ENCODE measurements at regions not wholly inside any gene's neighbourhood (a gene's known extent, or its start where the extent isn't known, plus 50 kb on each side); places are given as distances from the start of the nearest gene placed in this dataset.

- intact Hi-C loops (cut with DNase I), result no loop called here
- Histone ChIP-seq H3K36me3 (no peaks in the 10 kb centered on the region), H3K27me3 (replicated peaks; ENCODE audit: insufficient read depth) (no peaks in the 10 kb centered on the region), H3K4me1 (replicated peaks) (no peaks in the 10 kb centered on the region), H3K9me3 (no peaks in the 10 kb centered on the region), H3K27ac (no peak overlapping the region), H3K4me3 (no peak overlapping the region)
- TF ChIP-seq POLR2A (IDR thresholded peaks at IDR 0.05) (no peak), POLR2AphosphoS5 (IDR thresholded peaks at IDR 0.05) (no peak)
- TF ChIP-seq, protein P1, sequence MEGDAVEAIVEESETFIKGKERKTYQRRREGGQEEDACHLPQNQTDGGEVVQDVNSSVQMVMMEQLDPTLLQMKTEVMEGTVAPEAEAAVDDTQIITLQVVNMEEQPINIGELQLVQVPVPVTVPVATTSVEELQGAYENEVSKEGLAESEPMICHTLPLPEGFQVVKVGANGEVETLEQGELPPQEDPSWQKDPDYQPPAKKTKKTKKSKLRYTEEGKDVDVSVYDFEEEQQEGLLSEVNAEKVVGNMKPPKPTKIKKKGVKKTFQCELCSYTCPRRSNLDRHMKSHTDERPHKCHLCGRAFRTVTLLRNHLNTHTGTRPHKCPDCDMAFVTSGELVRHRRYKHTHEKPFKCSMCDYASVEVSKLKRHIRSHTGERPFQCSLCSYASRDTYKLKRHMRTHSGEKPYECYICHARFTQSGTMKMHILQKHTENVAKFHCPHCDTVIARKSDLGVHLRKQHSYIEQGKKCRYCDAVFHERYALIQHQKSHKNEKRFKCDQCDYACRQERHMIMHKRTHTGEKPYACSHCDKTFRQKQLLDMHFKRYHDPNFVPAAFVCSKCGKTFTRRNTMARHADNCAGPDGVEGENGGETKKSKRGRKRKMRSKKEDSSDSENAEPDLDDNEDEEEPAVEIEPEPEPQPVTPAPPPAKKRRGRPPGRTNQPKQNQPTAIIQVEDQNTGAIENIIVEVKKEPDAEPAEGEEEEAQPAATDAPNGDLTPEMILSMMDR (IDR thresholded peaks at IDR 0.05), result no peak
- no peak for DNase-seq (ENCODE audit: low spot score)
- 90% methylated on average over 2 of the region's 2 CpGs for WGBS
Observed at GRCh38 chr1:4915154-4915553, 260.7 kb downstream of the AJAP1 start.

DNA sequence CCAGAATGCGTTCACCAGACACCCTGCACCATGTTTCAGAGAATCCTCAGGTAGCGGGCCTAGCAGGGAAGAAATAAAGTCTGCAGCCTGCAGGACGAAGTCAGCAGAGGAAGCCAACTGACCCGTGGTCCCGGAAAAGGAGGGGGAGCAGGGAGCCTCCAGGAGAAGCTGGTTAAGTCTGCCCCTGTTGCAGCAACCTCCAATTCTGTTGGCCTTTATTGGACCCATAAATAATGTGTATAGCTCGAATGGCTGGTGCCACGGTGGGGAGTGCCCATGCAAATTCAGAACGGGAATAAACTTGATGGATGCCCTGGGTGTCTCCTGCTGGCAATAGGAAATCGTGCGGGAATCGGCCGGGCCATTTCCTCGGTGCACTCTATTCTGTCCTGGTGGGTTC is 254.1 kb downstream of the AJAP1 start:
- TF ChIP-seq POLR2AphosphoS5 (IDR thresholded peaks at IDR 0.05), result no peak
- TF ChIP-seq, protein P1 (IDR thresholded peaks at IDR 0.05), result no peak
- TF ChIP-seq POLR2A (IDR thresholded peaks at IDR 0.05), result no peak
- H3K4me3 ChIP-seq, result no peak overlapping the region
- no peaks in the 10 kb centered on the region for H3K9me3 ChIP-seq
- intact Hi-C loops (cut with DNase I), result no loop called here
- H3K27me3 ChIP-seq (replicated peaks; ENCODE audit: insufficient read depth), result no peaks in the 10 kb centered on the region
- DNase-seq (ENCODE audit: low spot score), result no peak
- no peaks in the 10 kb centered on the region for H3K36me3 ChIP-seq
- no peaks in the 10 kb centered on the region for H3K4me1 ChIP-seq (replicated peaks)
- WGBS, result 56% methylated on average over 13 of the region's 13 CpGs
- H3K27ac ChIP-seq, result no peak overlapping the region

GRCh38 chr1:4894566-4894965 is 240.2 kb downstream of the AJAP1 start:
- Histone ChIP-seq H3K4me3 (no peak overlapping the region), H3K4me1 (replicated peaks) (no peaks in the 10 kb centered on the region), H3K27ac (no peak overlapping the region), H3K27me3 (replicated peaks; ENCODE audit: insufficient read depth) (peaks cover 2% of the 10 kb centered on the region), H3K36me3 (no peaks in the 10 kb centered on the region), H3K9me3 (no peaks in the 10 kb centered on the region)
- intact Hi-C loops (cut with DNase I), result no loop called here
- no peak for DNase-seq (ENCODE audit: low spot score)
- 29% methylated on average over 4 of the region's 4 CpGs for whole genome bisulfite sequencing
- TF ChIP-seq, protein P1 (IDR thresholded peaks at IDR 0.05), result no peak
- TF ChIP-seq POLR2AphosphoS5 (IDR thresholded peaks at IDR 0.05) (no peak), POLR2A (IDR thresholded peaks at IDR 0.05) (no peak)

DNA sequence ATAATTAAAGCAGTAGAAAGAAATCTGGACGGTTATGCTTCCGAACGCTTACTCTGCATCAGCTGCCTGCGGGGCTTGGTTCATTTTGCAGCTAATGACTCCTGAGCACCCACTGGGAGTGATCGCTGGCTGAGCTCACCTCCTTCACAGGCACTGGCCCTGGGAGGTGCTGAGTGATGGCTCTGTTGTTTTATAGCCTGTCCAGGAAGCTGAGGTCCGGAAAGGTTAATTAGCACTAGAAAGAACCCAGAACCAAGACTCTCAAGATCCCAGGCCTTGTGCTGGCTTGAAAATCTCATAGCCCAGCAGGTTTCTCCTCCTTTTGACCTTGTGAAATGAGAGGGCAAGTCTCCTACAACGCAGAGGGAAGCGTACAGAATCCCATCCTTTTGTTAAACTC is 226.2 kb downstream of the AJAP1 start:
- Histone ChIP-seq H3K27ac (no peak overlapping the region), H3K9me3 (no peaks in the 10 kb centered on the region), H3K36me3 (no peaks in the 10 kb centered on the region), H3K4me1 (replicated peaks) (no peaks in the 10 kb centered on the region), H3K4me3 (no peak overlapping the region), H3K27me3 (replicated peaks; ENCODE audit: insufficient read depth) (peaks cover 2% of the 10 kb centered on the region)
- WGBS, result 53% methylated on average over 8 of the region's 8 CpGs
- intact Hi-C loops (cut with DNase I), result no loop called here
- TF ChIP-seq, protein P1 (IDR thresholded peaks at IDR 0.05), result no peak
- TF ChIP-seq POLR2A (IDR thresholded peaks at IDR 0.05) (no peak), POLR2AphosphoS5 (IDR thresholded peaks at IDR 0.05) (no peak)
- DNase-seq (ENCODE audit: low spot score), result no peak

- DNase-seq (ENCODE audit: low spot score), result no peak
- Histone ChIP-seq H3K4me3 (no peak overlapping the region), H3K36me3 (no peaks in the 10 kb centered on the region), H3K27me3 (replicated peaks; ENCODE audit: insufficient read depth) (peaks cover 2% of the 10 kb centered on the region), H3K27ac (no peak overlapping the region), H3K4me1 (replicated peaks) (no peaks in the 10 kb centered on the region), H3K9me3 (no peaks in the 10 kb centered on the region)
- TF ChIP-seq, protein P1 (IDR thresholded peaks at IDR 0.05), result no peak
- TF ChIP-seq POLR2A (IDR thresholded peaks at IDR 0.05), result no peak
- TF ChIP-seq POLR2AphosphoS5 (IDR thresholded peaks at IDR 0.05), result no peak
- WGBS, result 88% methylated on average over 3 of the region's 3 CpGs
- intact Hi-C loops (cut with DNase I), result no loop called here
Observed at GRCh38 chr1:4877426-4877825, 223.0 kb downstream of the AJAP1 start.

Measured in prostate gland (tissue), 2 donors.